ENCODE measurements at regions not wholly inside any gene's neighbourhood (a gene's known extent, or its start where the extent isn't known, plus 50 kb on each side); places are given as distances from the start of the nearest gene placed in this dataset.

DNA sequence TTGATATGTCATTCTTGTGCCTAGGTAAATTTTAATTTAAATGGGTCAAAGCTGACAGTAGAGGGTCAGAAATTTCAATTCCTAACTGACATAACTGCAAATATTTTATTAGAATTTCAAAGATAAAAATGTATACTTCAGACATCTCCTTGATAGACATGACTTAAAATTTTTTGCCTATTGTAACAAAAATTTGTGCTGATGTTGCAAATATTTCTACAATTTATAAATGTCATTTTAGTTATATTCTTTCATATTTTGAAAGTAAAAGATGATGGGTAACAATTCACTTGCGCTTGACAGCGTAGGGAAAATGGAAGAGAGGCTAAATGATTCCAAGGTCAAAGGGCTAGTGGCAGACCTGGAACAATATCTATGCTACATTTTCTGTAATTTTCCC, 220.3 kb upstream of the ST8SIA4 start:
- TF ChIP-seq, protein P1, sequence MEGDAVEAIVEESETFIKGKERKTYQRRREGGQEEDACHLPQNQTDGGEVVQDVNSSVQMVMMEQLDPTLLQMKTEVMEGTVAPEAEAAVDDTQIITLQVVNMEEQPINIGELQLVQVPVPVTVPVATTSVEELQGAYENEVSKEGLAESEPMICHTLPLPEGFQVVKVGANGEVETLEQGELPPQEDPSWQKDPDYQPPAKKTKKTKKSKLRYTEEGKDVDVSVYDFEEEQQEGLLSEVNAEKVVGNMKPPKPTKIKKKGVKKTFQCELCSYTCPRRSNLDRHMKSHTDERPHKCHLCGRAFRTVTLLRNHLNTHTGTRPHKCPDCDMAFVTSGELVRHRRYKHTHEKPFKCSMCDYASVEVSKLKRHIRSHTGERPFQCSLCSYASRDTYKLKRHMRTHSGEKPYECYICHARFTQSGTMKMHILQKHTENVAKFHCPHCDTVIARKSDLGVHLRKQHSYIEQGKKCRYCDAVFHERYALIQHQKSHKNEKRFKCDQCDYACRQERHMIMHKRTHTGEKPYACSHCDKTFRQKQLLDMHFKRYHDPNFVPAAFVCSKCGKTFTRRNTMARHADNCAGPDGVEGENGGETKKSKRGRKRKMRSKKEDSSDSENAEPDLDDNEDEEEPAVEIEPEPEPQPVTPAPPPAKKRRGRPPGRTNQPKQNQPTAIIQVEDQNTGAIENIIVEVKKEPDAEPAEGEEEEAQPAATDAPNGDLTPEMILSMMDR (IDR thresholded peaks at IDR 0.05; ENCODE audit: unreplicated experiment): no peak
- peaks cover 11% of the 10 kb centered on the region for H3K9me3 Mint-ChIP-seq
- H3K36me3 Mint-ChIP-seq: no peaks in the 10 kb centered on the region
- H3K4me3 Mint-ChIP-seq: no peak overlapping the region
- no peak for DNase-seq (ENCODE audit: low spot score in 2 of 2, unreplicated experiment in 2 of 2)
- H3K27ac Mint-ChIP-seq: no peak overlapping the region
- no peaks in the 10 kb centered on the region for H3K27me3 Mint-ChIP-seq (ENCODE audit: low read depth)
- no peaks in the 10 kb centered on the region for H3K4me1 Mint-ChIP-seq

DNA sequence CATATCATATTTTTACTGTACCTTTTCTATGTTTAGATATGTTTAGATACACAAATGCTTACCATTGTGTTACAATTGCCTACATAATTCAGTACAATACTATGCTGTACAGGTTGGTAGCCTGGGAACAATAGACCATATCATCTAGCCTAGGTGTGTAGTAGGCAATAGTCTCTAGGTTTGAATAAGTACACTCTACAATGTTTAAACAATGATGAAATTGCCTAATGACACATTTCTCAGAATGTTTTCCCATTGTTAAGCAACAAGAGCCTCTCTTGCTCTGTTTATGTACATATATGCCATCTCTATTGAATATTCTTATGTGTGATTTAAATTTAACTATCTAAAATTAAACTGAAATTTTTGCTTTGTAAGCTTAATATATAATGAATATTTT, 209.6 kb upstream of the ST8SIA4 start:
- H3K4me3 Mint-ChIP-seq: no peak overlapping the region
- no peaks in the 10 kb centered on the region for H3K36me3 Mint-ChIP-seq
- no peaks in the 10 kb centered on the region for H3K27me3 Mint-ChIP-seq (ENCODE audit: low read depth)
- DNase-seq (ENCODE audit: low spot score in 2 of 2, unreplicated experiment in 2 of 2): no peak
- no peak overlapping the region for H3K27ac Mint-ChIP-seq
- H3K4me1 Mint-ChIP-seq: no peaks in the 10 kb centered on the region
- no peaks in the 10 kb centered on the region for H3K9me3 Mint-ChIP-seq
- TF ChIP-seq, protein P1 (IDR thresholded peaks at IDR 0.05; ENCODE audit: unreplicated experiment): no peak

DNA sequence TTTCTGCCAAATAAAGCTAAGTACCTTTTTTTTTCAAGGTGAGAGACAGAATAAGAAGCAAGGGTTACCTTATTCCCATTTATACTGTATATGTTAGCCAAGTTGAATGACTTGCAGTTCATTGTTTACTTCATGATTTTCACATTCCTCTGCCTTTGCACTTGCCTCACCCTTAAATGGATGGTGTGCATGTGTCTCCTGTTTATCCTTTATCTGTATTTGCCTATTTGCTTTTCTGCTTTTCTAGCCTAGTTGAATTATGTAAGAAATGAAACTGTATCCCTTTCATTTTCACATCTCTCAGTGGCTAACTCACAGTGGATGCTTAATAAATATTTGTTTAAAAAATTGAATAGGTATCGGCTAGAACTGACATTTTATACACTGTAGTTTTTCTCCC, 200.8 kb upstream of the ST8SIA4 start:
- peaks cover 5% of the 10 kb centered on the region for H3K9me3 Mint-ChIP-seq

DNA sequence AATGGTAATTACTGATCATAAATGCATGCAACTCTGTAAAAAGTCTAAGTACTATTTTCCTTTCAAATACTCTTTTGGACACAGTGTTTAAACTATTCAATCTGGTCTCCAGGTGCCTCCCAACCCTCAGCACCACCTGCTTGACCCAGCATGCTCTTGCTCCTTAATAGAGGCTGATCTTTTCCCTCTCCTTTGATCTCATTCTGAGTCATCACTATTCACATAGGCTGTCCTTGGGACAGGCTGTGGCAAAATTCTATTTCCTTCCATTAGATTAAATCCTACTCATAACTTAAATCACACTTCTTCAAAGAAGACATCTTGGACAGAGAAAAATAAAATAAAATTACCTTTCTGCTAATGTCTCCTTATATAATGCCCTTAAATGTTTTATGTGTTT, 199.4 kb upstream of the ST8SIA4 start:
- no peak overlapping the region for H3K4me3 Mint-ChIP-seq
- no peaks in the 10 kb centered on the region for H3K36me3 Mint-ChIP-seq
- H3K9me3 Mint-ChIP-seq: peaks cover 5% of the 10 kb centered on the region
- H3K27ac Mint-ChIP-seq: no peak overlapping the region
- H3K4me1 Mint-ChIP-seq: peaks cover 13% of the 10 kb centered on the region
- DNase-seq (ENCODE audit: low spot score in 2 of 2, unreplicated experiment in 2 of 2): no peak
- TF ChIP-seq, protein P1 (IDR thresholded peaks at IDR 0.05; ENCODE audit: unreplicated experiment): no peak
- H3K27me3 Mint-ChIP-seq (ENCODE audit: low read depth): no peaks in the 10 kb centered on the region

More for the DNA sequence above, 200.8 kb upstream of the ST8SIA4 start:
- Mint-ChIP-seq H3K36me3 (no peaks in the 10 kb centered on the region), H3K4me3 (no peak overlapping the region), H3K27ac (no peak overlapping the region), H3K4me1 (peaks cover 13% of the 10 kb centered on the region), H3K27me3 (ENCODE audit: low read depth) (no peaks in the 10 kb centered on the region)
- TF ChIP-seq, protein P1 (IDR thresholded peaks at IDR 0.05; ENCODE audit: unreplicated experiment): no peak
- DNase-seq (ENCODE audit: low spot score in 2 of 2, unreplicated experiment in 2 of 2): no peak

DNA sequence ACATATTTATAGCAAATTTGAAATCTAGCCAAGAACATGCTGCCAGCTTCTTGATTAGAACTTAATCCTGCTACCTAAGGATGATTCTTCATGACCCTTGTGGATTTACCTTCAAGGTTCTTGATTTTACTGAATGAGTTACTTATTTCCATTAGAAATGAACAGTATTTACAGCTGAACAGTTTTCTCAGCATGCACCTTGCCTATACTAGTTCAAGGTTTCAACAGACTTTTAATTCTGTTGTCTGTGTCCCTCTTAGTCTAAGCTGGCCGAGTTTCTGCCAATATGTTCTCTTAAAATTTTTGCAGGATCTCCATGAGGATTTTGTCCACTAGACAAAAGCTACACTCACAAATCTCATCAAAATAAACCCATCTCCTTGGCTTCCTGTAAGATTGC, 188.8 kb upstream of the ST8SIA4 start:
- H3K9me3 Mint-ChIP-seq: no peaks in the 10 kb centered on the region

More for the DNA sequence above, 188.8 kb upstream of the ST8SIA4 start:
- Mint-ChIP-seq H3K4me1 (peaks cover 6% of the 10 kb centered on the region), H3K4me3 (no peak overlapping the region), H3K27ac (no peak overlapping the region), H3K36me3 (no peaks in the 10 kb centered on the region), H3K27me3 (ENCODE audit: low read depth) (no peaks in the 10 kb centered on the region)
- no peak for DNase-seq (ENCODE audit: low spot score in 2 of 2, unreplicated experiment in 2 of 2)
- TF ChIP-seq, protein P1 (IDR thresholded peaks at IDR 0.05; ENCODE audit: unreplicated experiment): no peak

Measured in mesothelial cell of epicardium (in vitro differentiated cells).